ENCODE measurements at regions not wholly inside any gene's neighbourhood (a gene's known extent, or its start where the extent isn't known, plus 50 kb on each side); places are given as distances from the start of the nearest gene placed in this dataset.

DNA sequence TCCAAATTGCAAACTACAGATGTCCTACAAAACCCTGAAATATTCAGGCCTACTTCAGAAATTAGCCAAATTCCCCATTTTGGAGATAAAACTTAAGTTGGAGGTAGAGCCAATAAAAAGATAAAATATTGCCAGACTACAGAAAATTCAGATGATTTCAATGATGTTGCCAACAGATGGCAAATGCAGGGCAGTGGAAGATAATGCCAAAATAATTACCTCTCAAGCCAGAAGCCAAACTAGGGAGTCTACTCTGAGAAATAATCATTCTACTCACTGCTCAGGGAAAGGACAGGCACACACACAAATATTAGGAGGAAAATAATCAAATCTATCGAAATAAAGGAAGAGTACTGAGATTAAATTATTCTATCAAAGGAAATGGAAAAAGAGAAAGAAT is 347.5 kb upstream of the CCNG1 start:
- Histone ChIP-seq H3K9me3 (ENCODE audit: control insufficient read depth, insufficient read depth, low read length) (no peaks in the 10 kb centered on the region), H3K27ac (ENCODE audit: low read depth, low read length) (no peak overlapping the region), H3K4me3 (ENCODE audit: low read depth, low read length) (no peak overlapping the region), H3K27me3 (ENCODE audit: control insufficient read depth, insufficient read depth, low read length) (no peaks in the 10 kb centered on the region)
- TF ChIP-seq, protein P1, sequence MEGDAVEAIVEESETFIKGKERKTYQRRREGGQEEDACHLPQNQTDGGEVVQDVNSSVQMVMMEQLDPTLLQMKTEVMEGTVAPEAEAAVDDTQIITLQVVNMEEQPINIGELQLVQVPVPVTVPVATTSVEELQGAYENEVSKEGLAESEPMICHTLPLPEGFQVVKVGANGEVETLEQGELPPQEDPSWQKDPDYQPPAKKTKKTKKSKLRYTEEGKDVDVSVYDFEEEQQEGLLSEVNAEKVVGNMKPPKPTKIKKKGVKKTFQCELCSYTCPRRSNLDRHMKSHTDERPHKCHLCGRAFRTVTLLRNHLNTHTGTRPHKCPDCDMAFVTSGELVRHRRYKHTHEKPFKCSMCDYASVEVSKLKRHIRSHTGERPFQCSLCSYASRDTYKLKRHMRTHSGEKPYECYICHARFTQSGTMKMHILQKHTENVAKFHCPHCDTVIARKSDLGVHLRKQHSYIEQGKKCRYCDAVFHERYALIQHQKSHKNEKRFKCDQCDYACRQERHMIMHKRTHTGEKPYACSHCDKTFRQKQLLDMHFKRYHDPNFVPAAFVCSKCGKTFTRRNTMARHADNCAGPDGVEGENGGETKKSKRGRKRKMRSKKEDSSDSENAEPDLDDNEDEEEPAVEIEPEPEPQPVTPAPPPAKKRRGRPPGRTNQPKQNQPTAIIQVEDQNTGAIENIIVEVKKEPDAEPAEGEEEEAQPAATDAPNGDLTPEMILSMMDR (IDR thresholded peaks at IDR 0.05; ENCODE audit: low read depth, low read length) = no peak
- no peak for DNase-seq (ENCODE audit: low read depth, low spot score)
- POLR2A ChIA-PET = no interaction called here
- CTCF ChIA-PET = no interaction called here

DNA sequence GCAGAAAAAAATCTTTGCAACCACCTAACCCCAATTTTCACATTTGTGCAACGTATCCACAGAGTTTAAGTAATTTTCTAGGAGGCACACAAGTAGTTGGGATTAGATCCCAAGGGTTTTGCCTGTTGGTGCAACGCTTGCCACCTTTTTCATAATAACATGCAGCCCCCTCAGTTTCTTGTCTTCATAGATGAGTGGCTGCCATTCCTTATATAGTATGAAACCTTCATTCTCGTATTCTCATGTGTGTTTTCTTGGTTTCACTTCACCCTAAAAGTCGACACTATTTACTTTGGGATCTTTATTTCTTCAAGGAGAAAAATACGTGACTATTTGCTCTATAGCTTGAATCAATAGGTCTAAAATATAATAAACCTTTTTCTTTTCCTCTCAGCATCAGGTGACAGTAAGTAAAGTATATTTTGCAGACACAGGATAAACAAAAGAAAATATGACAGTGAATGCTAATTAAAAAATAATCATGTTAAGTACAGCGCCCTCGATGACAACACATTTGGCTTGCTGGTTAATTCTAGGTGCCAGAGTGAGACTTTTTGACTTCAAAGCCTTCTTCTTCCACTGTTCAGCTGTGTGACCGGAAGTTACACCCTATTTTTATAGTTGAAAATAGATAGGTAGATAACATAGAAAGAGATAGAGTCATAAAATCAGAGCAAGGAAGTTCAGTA is 342.8 kb upstream of the CCNG1 start:
- DNase-seq (ENCODE audit: low read depth, low spot score) = no peak
- ChIA-PET CTCF (no interaction called here), POLR2A (no interaction called here)
- H3K27me3 ChIP-seq (ENCODE audit: control insufficient read depth, insufficient read depth, low read length) = no peaks in the 10 kb centered on the region
- H3K27ac ChIP-seq (ENCODE audit: low read depth, low read length) = no peak overlapping the region
- no peaks in the 10 kb centered on the region for H3K9me3 ChIP-seq (ENCODE audit: control insufficient read depth, insufficient read depth, low read length)
- TF ChIP-seq, protein P1 (IDR thresholded peaks at IDR 0.05; ENCODE audit: low read depth, low read length) = no peak
- H3K4me3 ChIP-seq (ENCODE audit: low read depth, low read length) = no peak overlapping the region

DNA sequence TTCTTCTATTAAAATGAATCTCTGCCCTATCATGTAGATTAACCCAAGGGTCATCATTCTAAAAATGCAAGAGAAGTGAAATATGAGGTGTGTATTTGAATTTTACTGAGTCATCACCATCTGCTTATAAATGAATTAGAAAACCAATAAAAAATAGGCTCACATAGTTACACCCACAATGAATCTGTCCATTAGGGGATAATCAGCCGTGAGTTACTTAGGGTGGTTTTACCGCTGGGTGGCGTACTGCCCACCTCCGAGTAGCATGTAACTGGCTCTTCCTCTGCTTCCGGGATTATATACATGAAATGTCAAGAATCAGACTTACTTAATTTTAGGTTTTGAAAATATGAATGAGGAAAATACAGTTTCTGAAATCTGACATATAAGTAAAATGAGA is 332.9 kb upstream of the CCNG1 start:
- Histone ChIP-seq H3K27ac (ENCODE audit: low read depth, low read length) (no peak overlapping the region), H3K27me3 (ENCODE audit: control insufficient read depth, insufficient read depth, low read length) (no peaks in the 10 kb centered on the region), H3K9me3 (ENCODE audit: control insufficient read depth, insufficient read depth, low read length) (peaks cover 2% of the 10 kb centered on the region; the same call in 1 of the 2 replicates), H3K4me3 (ENCODE audit: low read depth, low read length) (no peak overlapping the region)
- no peak for DNase-seq (ENCODE audit: low read depth, low spot score)
- ChIA-PET CTCF (no interaction called here), POLR2A (no interaction called here)
- TF ChIP-seq, protein P1 (IDR thresholded peaks at IDR 0.05; ENCODE audit: low read depth, low read length) = no peak

DNA sequence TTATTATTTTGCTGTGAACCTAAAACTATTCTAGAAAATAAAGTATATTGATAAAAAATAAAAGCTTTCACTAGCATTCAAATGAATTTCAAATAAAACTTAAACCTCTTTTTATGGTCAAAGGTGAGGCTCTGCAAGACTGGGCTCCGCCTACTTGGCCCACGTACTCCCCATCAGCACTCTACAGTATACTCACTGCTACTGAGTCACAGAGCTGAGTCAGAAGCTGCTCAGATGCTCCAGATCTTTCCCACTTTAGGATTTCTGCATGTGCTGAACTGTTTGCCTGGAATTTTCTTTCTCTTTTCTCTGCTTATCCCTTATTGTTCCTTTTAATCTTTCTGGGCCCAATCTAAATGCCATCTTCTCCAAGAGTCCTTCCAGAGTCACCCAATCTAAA is 331.9 kb upstream of the CCNG1 start:
- peaks cover 1% of the 10 kb centered on the region; the same call in 1 of the 2 replicates for H3K9me3 ChIP-seq (ENCODE audit: control insufficient read depth, insufficient read depth, low read length)
- no peak overlapping the region for H3K4me3 ChIP-seq (ENCODE audit: low read depth, low read length)
- DNase-seq (ENCODE audit: low read depth, low spot score) = no peak
- H3K27me3 ChIP-seq (ENCODE audit: control insufficient read depth, insufficient read depth, low read length) = no peaks in the 10 kb centered on the region
- ChIA-PET POLR2A (no interaction called here), CTCF (no interaction called here)
- TF ChIP-seq, protein P1 (IDR thresholded peaks at IDR 0.05; ENCODE audit: low read depth, low read length) = no peak
- H3K27ac ChIP-seq (ENCODE audit: low read depth, low read length) = no peak overlapping the region

DNA sequence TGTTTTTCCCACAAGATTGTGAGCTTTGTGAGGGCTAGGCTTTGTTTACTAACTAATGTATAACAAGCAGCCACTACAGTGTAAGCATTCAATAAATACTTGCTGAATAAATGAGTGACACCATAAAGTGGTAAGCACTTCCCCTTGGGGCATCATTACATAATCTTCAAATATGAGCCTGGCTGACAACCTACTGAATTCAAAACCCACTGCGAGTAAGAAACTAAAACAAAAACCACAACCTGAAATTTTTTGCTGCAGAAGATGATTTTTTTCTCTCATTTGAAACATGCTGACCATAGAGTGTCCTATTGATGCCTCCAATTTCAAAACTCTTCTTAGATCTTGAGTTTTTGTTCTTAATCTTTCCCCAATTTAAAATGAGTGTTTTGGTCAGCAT is 331.3 kb upstream of the CCNG1 start:
- Histone ChIP-seq H3K27ac (ENCODE audit: low read depth, low read length) (no peak overlapping the region), H3K27me3 (ENCODE audit: control insufficient read depth, insufficient read depth, low read length) (no peaks in the 10 kb centered on the region), H3K4me3 (ENCODE audit: low read depth, low read length) (no peak overlapping the region), H3K9me3 (ENCODE audit: control insufficient read depth, insufficient read depth, low read length) (no peaks in the 10 kb centered on the region; the same call in 1 of the 2 replicates)
- DNase-seq (ENCODE audit: low read depth, low spot score) = no peak
- POLR2A ChIA-PET = no interaction called here
- CTCF ChIA-PET = no interaction called here
- TF ChIP-seq, protein P1 (IDR thresholded peaks at IDR 0.05; ENCODE audit: low read depth, low read length) = no peak
